KMS-11 (cell line): ENCODE measurements at regions not wholly inside any gene's neighbourhood (a gene's known extent, or its start where the extent isn't known, plus 50 kb on each side); places are given as distances from the start of the nearest gene placed in this dataset.

Source experiments
- H2AFZ ChIP-seq: fragments of 200-600 bp; sonication (generic); 2 replicates; pipeline ENCODE4 v1.6.1; 2016; ENCODE audit warnings: antibody characterized with exemption, mixed run types, low read depth
- H3K27ac ChIP-seq: fragments of 200-600 bp; sonication (generic); 2 replicates; pipeline ENCODE4 v1.6.1; 2016; ENCODE audit warnings: mild to moderate bottlenecking, mixed run types
- H3K27me3 ChIP-seq: fragments of 200-600 bp; sonication (generic); 2 replicates; pipeline ENCODE4 v1.6.1; 2017; ENCODE audit warnings: mild to moderate bottlenecking, low read depth, mixed run types, moderate library complexity; ENCODE audit not compliant: insufficient read depth
- H3K36me3 ChIP-seq: fragments of 200-600 bp; sonication (generic); 2 replicates; pipeline ENCODE4 v1.6.1; 2017; ENCODE audit warnings: mild to moderate bottlenecking, mixed run types; ENCODE audit not compliant: insufficient read depth
- H3K4me1 ChIP-seq: fragments of 200-600 bp; sonication (generic); 2 replicates; pipeline ENCODE4 v1.6.1; 2016; ENCODE audit warnings: mild to moderate bottlenecking, low read depth, mixed run types; ENCODE audit not compliant: poor library complexity, severe bottlenecking
- H3K4me2 ChIP-seq: fragments of 200-600 bp; sonication (generic); 2 replicates; pipeline ENCODE4 v1.7.0; 2016; ENCODE audit warnings: mild to moderate bottlenecking, mixed run types
- H3K4me3 ChIP-seq: fragments of 200-600 bp; sonication (generic); IDR thresholded peaks from 2 replicates; pipeline ENCODE4 v1.6.1; 2017; ENCODE audit warnings: low read depth, low read length, mixed read lengths; ENCODE audit not compliant: insufficient read depth
- H3K79me2 ChIP-seq: fragments of 200-600 bp; sonication (generic); 2 replicates; pipeline ENCODE4 v1.6.1; 2016; ENCODE audit warnings: low read depth, mixed run types; ENCODE audit not compliant: insufficient read depth
- H3K9ac ChIP-seq: fragments of 200-600 bp; sonication (generic); 2 replicates; pipeline ENCODE4 v1.6.1; 2016; ENCODE audit warnings: mild to moderate bottlenecking, mixed run types
- H4K20me1 ChIP-seq: fragments of 200-600 bp; sonication (generic); 2 replicates; pipeline ENCODE4 v1.6.1; 2016; ENCODE audit warnings: mild to moderate bottlenecking, mixed run types; ENCODE audit not compliant: insufficient read depth
- CTCF ChIP-seq: fragments of 200-600 bp; sonication (generic); conservative IDR thresholded peaks from 2 replicates; pipeline ENCODE4 v1.6.1; 2017; ENCODE audit warnings: low read depth, mild to moderate bottlenecking, antibody characterized with exemption, low read length, moderate library complexity, mixed read lengths

- Histone ChIP-seq H2AFZ (no peak overlapping the region), H3K79me2 (no peaks in the 10 kb centered on the region), H4K20me1 (no peaks in the 10 kb centered on the region), H3K27me3 (no peaks in the 10 kb centered on the region), H3K4me2 (no peak overlapping the region), H3K9ac (no peak overlapping the region), H3K36me3 (no peaks in the 10 kb centered on the region), H3K4me3 (no peak overlapping the region), H3K27ac (no peak overlapping the region), H3K4me1 (no peaks in the 10 kb centered on the region)
- TF ChIP-seq CTCF, result no peak
Measured at GRCh38 chr18:56121669-56122068, 516.7 kb downstream of the TXNL1 start.

- H3K79me2 ChIP-seq, result no peaks in the 10 kb centered on the region
- no peak overlapping the region for H3K4me2 ChIP-seq
- H3K4me3 ChIP-seq, result no peak overlapping the region
- H3K36me3 ChIP-seq, result no peaks in the 10 kb centered on the region
- no peak overlapping the region for H3K27ac ChIP-seq
- H4K20me1 ChIP-seq, result no peaks in the 10 kb centered on the region
- no peak overlapping the region for H3K9ac ChIP-seq
- no peak for TF ChIP-seq CTCF
- H3K4me1 ChIP-seq, result no peaks in the 10 kb centered on the region
- H2AFZ ChIP-seq, result no peak overlapping the region
- no peaks in the 10 kb centered on the region for H3K27me3 ChIP-seq
Measured at GRCh38 chr18:56120782-56121181, 517.6 kb downstream of the TXNL1 start.

DNA sequence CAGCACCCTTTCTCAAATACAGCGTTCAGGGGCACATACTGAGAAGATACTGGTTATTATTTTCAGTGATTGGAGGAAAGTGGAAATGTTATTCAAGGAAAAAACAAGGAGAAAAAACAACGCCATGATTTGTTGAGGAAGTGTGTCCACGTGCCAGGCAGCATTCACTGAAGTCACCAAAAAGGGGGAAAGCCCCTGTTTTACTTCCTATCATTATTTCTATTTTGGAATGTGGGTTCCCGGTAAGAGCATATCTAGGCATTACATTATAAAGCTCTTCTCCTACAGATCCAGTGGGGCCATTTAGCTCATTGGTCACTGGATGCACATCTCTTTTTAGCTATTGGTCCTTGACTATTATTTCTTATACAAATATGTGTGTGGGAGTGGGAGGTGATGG, 518.7 kb downstream of the TXNL1 start:
- Histone ChIP-seq H3K79me2 (no peaks in the 10 kb centered on the region), H3K4me1 (no peaks in the 10 kb centered on the region), H3K4me2 (no peak overlapping the region), H2AFZ (no peak overlapping the region), H3K9ac (no peak overlapping the region), H4K20me1 (no peaks in the 10 kb centered on the region), H3K27me3 (no peaks in the 10 kb centered on the region), H3K36me3 (no peaks in the 10 kb centered on the region), H3K4me3 (no peak overlapping the region), H3K27ac (no peak overlapping the region)
- TF ChIP-seq CTCF, result no peak

- Histone ChIP-seq H3K4me2 (no peak overlapping the region), H3K36me3 (no peaks in the 10 kb centered on the region), H4K20me1 (no peaks in the 10 kb centered on the region), H3K9ac (no peak overlapping the region), H2AFZ (no peak overlapping the region), H3K27ac (no peak overlapping the region), H3K79me2 (no peaks in the 10 kb centered on the region), H3K4me3 (no peak overlapping the region), H3K27me3 (no peaks in the 10 kb centered on the region), H3K4me1 (no peaks in the 10 kb centered on the region)
- TF ChIP-seq CTCF, result no peak
Measured at GRCh38 chr18:56118422-56118821, 520.0 kb downstream of the TXNL1 start.
